ENCODE measurements at regions not wholly inside any gene's neighbourhood (a gene's known extent, or its start where the extent isn't known, plus 50 kb on each side); places are given as distances from the start of the nearest gene placed in this dataset.
"Not testable (repeated sequence)": the region's sequence is repeated elsewhere in the genome, so short reads cannot be mapped to it uniquely, and the experiment has no call there.

GRCh38 chr5:21521157-21521556, 1332.0 kb downstream of the CDH12 start:
- TF ChIP-seq CTCF (IDR thresholded peaks at IDR 0.05 in 4 of 5, conservative IDR thresholded peaks at IDR 0.05 in 1 of 5); POLR2A (IDR thresholded peaks at IDR 0.05): not testable (repeated sequence)
